IMR-90 (cell line): ENCODE measurements at regions not wholly inside any gene's neighbourhood (a gene's known extent, or its start where the extent isn't known, plus 50 kb on each side); places are given as distances from the start of the nearest gene placed in this dataset.

ENCODE experiments used
- ATAC-seq: fragments of 200-7000 bp; cut with Tn5 transposase; 2 replicates; pipeline ENCODE4 v1.9.1; 2020; ENCODE audit warnings: low read depth, mild to moderate bottlenecking, moderate library complexity
- BruUV-seq: library from RNA; stranded (reverse); fragments of 400-500 nt; replicated peaks from 2 replicates; lab custom pipeline; 2021; lab: Mats Ljungman, UMichigan
- CTCF ChIA-PET: fragments of 300-600 bp; formaldehyde crosslinking; extraction: SDS; loops from one replicate; lab custom pipeline; 2021; ENCODE audit warnings: antibody characterized with exemption; lab: Yijun Ruan, JAX
- POLR2A ChIA-PET: fragments of 300-600 bp; sonication (Branson Sonifier 250); formaldehyde crosslinking; loops from one replicate; lab custom pipeline; 2022; ENCODE audit warnings: antibody characterized with exemption; ENCODE audit not compliant: unreplicated experiment; lab: Charles Lee
- DNase-seq: peaks from one replicate; pipeline ENCODE4 v3.0.0; 2013
- H2AFZ ChIP-seq: replicated peaks from 2 replicates; pipeline ENCODE3; 2013; ENCODE audit warnings: low read length, mild to moderate bottlenecking; ENCODE audit not compliant: poor library complexity
- H2AK5ac ChIP-seq: 2 replicates; pipeline ENCODE4 v1.6.1; 2013; ENCODE audit warnings: low read depth, low read length, inconsistent platforms
- H2AK9ac ChIP-seq: replicated peaks from 2 replicates; pipeline ENCODE3; 2013; ENCODE audit warnings: mild to moderate bottlenecking, low read depth, low read length, moderate library complexity; ENCODE audit not compliant: poor library complexity
- H2BK120ac ChIP-seq: 2 replicates; pipeline ENCODE4 v1.6.1; 2013; ENCODE audit warnings: low read depth, low read length, inconsistent platforms
- H2BK15ac ChIP-seq: 3 replicates; pipeline ENCODE4 v1.6.1; 2013; ENCODE audit warnings: low read depth, low read length, inconsistent platforms
- H2BK20ac ChIP-seq: 2 replicates; pipeline ENCODE4 v1.6.1; 2013; ENCODE audit warnings: low read depth, mild to moderate bottlenecking, inconsistent platforms, low read length, moderate library complexity
- H2BK5ac ChIP-seq: 2 replicates; pipeline ENCODE4 v1.6.1; 2013; ENCODE audit warnings: mild to moderate bottlenecking, low read depth, low read length, inconsistent platforms; ENCODE audit not compliant: poor library complexity, severe bottlenecking
- H3K14ac ChIP-seq: replicated peaks from 2 replicates; pipeline ENCODE4 v1.6.1; 2013; ENCODE audit warnings: low read depth, low read length, inconsistent platforms
- H3K18ac ChIP-seq: 2 replicates; pipeline ENCODE4 v1.6.1; 2013; ENCODE audit warnings: low read depth, low read length, control low read depth
- H3K23ac ChIP-seq: 2 replicates; pipeline ENCODE4 v1.6.1; 2013; ENCODE audit warnings: low read depth, low read length, inconsistent platforms
- H3K27ac ChIP-seq: 2 replicates; pipeline ENCODE4 v1.5.1; 2013; ENCODE audit warnings: mild to moderate bottlenecking, control low read depth, low read length; ENCODE audit not compliant: insufficient read depth
- H3K27me3 ChIP-seq: 2 replicates; pipeline ENCODE4 v1.6.1; 2013; ENCODE audit warnings: low read length; ENCODE audit not compliant: control insufficient read depth, insufficient read depth
- H3K36me3 ChIP-seq: 2 replicates; pipeline ENCODE4 v1.6.1; 2013; ENCODE audit warnings: low read length, mixed read lengths; ENCODE audit not compliant: control insufficient read depth, insufficient read depth
- H3K4ac ChIP-seq: 2 replicates; pipeline ENCODE4 v1.6.1; 2013; ENCODE audit warnings: low read depth, low read length, inconsistent platforms
- H3K4me1 ChIP-seq: 2 replicates; pipeline ENCODE4 v1.6.1; 2013; ENCODE audit warnings: low read length, mixed read lengths; ENCODE audit not compliant: control insufficient read depth, insufficient read depth
- H3K4me2 ChIP-seq: 2 replicates; pipeline ENCODE4 v1.6.1; 2013; ENCODE audit warnings: low read depth, mild to moderate bottlenecking, control low read depth, low read length, moderate library complexity
- H3K4me3 ChIP-seq: 2 replicates; pipeline ENCODE4 v1.5.1; 2013; ENCODE audit warnings: low read depth, mild to moderate bottlenecking, control low read depth, low read length, moderate library complexity; ENCODE audit not compliant: insufficient read depth
- H3K56ac ChIP-seq: 2 replicates; pipeline ENCODE4 v1.6.1; 2013; ENCODE audit warnings: low read length, inconsistent platforms; ENCODE audit not compliant: insufficient read depth; ENCODE audit errors: extremely low read depth
- H3K79me1 ChIP-seq, 2 experiments: 2 replicates each; pipeline ENCODE4 v1.6.1; 2013; ENCODE audit warnings: low read length in 2 of 2, inconsistent platforms in 1 of 2, low read depth in 1 of 2
- H3K9ac ChIP-seq: 2 replicates; pipeline ENCODE4 v1.6.1; 2013; ENCODE audit warnings: low read depth, low read length, control low read depth
- H3K9me1 ChIP-seq: 2 replicates; pipeline ENCODE4 v1.6.1; 2013; ENCODE audit warnings: low read length, inconsistent platforms; ENCODE audit not compliant: insufficient read depth
- H3K9me3 ChIP-seq: 2 replicates; pipeline ENCODE4 v1.6.1; 2013; ENCODE audit warnings: low read length; ENCODE audit not compliant: control insufficient read depth, insufficient read depth
- H4K20me1 ChIP-seq: 2 replicates; pipeline ENCODE4 v1.6.1; 2013; ENCODE audit warnings: low read length, inconsistent platforms; ENCODE audit not compliant: insufficient read depth
- H4K5ac ChIP-seq: 2 replicates; pipeline ENCODE4 v1.6.1; 2013; ENCODE audit warnings: mild to moderate bottlenecking, low read depth, low read length, control low read depth
- H4K8ac ChIP-seq, 2 experiments: 2 replicates each; pipeline ENCODE4 v1.6.1; 2013; ENCODE audit warnings: low read depth in 2 of 2, low read length in 2 of 2, control low read depth in 1 of 2, inconsistent platforms in 1 of 2
- H4K91ac ChIP-seq: 2 replicates; pipeline ENCODE4 v1.6.1; 2013; ENCODE audit warnings: low read depth, low read length, inconsistent platforms; ENCODE audit not compliant: insufficient read depth
- CEBPB ChIP-seq: IDR thresholded peaks from 2 replicates; pipeline ENCODE4 v1.6.1; 2012; ENCODE audit warnings: low read depth, low read length, improper control_type of control experiment
- CHD1 ChIP-seq: IDR thresholded peaks from 2 replicates; pipeline ENCODE4 v1.6.1; 2012; ENCODE audit warnings: low read depth, low read length, improper control_type of control experiment
- CTCF ChIP-seq: conservative IDR thresholded peaks from 2 replicates; pipeline ENCODE4 v1.5.1; 2012; ENCODE audit warnings: mild to moderate bottlenecking, low read depth, low read length, improper control_type of control experiment
- ELK1 ChIP-seq: fragments of 150-350 bp; IDR thresholded peaks from 2 replicates; pipeline ENCODE4 v1.6.1; 2016; ENCODE audit warnings: low read depth, mild to moderate bottlenecking, low read length, moderate library complexity, borderline replicate concordance
- FOS ChIP-seq: fragments of 150-350 bp; IDR thresholded peaks from 2 replicates; pipeline ENCODE4 v1.6.1; 2016; ENCODE audit warnings: low read depth, low read length
- MAFK ChIP-seq: IDR thresholded peaks from 2 replicates; pipeline ENCODE4 v1.6.1; 2012; ENCODE audit warnings: low read depth, low read length, improper control_type of control experiment
- NFE2L2 ChIP-seq: fragments of 150-350 bp; IDR thresholded peaks from 2 replicates; pipeline ENCODE4 v1.6.1; 2016; ENCODE audit warnings: low read depth, mild to moderate bottlenecking, low read length
- POLR2A ChIP-seq: IDR thresholded peaks from 2 replicates; pipeline ENCODE4 v1.6.1; 2012; ENCODE audit warnings: mild to moderate bottlenecking, low read depth, low read length
- RAD21 ChIP-seq: IDR thresholded peaks from 2 replicates; pipeline ENCODE4 v1.6.1; 2012; ENCODE audit warnings: low read length, improper control_type of control experiment
- RCOR1 ChIP-seq: IDR thresholded peaks from 2 replicates; pipeline ENCODE4 v1.6.1; 2012; ENCODE audit warnings: mild to moderate bottlenecking, low read length, improper control_type of control experiment; ENCODE audit not compliant: insufficient replicate concordance
- SMC3 ChIP-seq: fragments of 150-350 bp; IDR thresholded peaks from 2 replicates; pipeline ENCODE4 v1.6.1; 2016; ENCODE audit warnings: low read depth, mild to moderate bottlenecking, antibody characterized with exemption, low read length, moderate library complexity
- USF2 ChIP-seq: fragments of 150-350 bp; IDR thresholded peaks from 2 replicates; pipeline ENCODE4 v1.6.1; 2017; ENCODE audit warnings: mild to moderate bottlenecking, antibody characterized with exemption, low read length, low read depth
- WGBS, 2 experiments: methylation state at CpG; one replicate each; pipeline versions ENCODE4 v1.1.5 to v1.1.7; 2013; ENCODE audit warnings: missing lambda C conversion rate in 2 of 2; ENCODE audit not compliant: insufficient read length in 1 of 2; ENCODE audit errors: extremely low coverage in 2 of 2; 5-methylcytosine and 5-hydroxymethylcytosine counted together
- dilution Hi-C: fragments of 300-500 bp; cut with HindIII; formaldehyde crosslinking; loops from one replicate; pipeline ENCODE4 v1.14.3; 2018; ENCODE audit warnings: low sequenced_read_pairs; ENCODE audit not compliant: unreplicated experiment
- in situ Hi-C: fragments of 300-500 bp; cut with MboI; formaldehyde crosslinking; loops from 3 replicates; pipeline ENCODE4 v1.14.3; 2019; ENCODE audit warnings: low sequenced_read_pairs, inconsistent platforms, mixed read lengths
- intact Hi-C: fragments of 100-400 bp; cut with micrococcal nuclease; formaldehyde crosslinking; loops from 2 replicates; pipeline ENCODE4 v1.10.0; 2022

- ATAC-seq (no peak), DNase-seq (no peak)
- H3K18ac ChIP-seq: no peak overlapping the region
- intact Hi-C loops (no loop called here), dilution Hi-C loops (no loop called here), in situ Hi-C loops (no loop called here)
- no peak overlapping the region for H3K56ac ChIP-seq
- H2BK20ac ChIP-seq: no peak overlapping the region
- H3K9ac ChIP-seq: no peak overlapping the region
- 27% methylated on average over 7 of the region's 26 CpGs; no CpG with 5 or more reads in 1 of the 2 experiments for WGBS, 2 experiments
- no peak overlapping the region for H3K4me3 ChIP-seq
- no peaks in the 10 kb centered on the region for H3K36me3 ChIP-seq
- H3K14ac ChIP-seq: no peak overlapping the region
- no peak overlapping the region for H3K4ac ChIP-seq
- H2BK5ac ChIP-seq: no peak overlapping the region
- H3K23ac ChIP-seq: no peak overlapping the region
- H2BK15ac ChIP-seq: no peak overlapping the region
- no peaks in the 10 kb centered on the region for H3K79me1 ChIP-seq
- peaks cover 3% of the 10 kb centered on the region; the same call in 1 of the 2 replicates for H4K20me1 ChIP-seq
- POLR2A ChIA-PET: no interaction called here
- TF ChIP-seq CTCF (no peak), POLR2A (no peak), RCOR1 (no peak), NFE2L2 (no peak), ELK1 (no peak), FOS (no peak), SMC3 (no peak), MAFK (no peak), CEBPB (no peak), CHD1 (no peak), RAD21 (no peak), USF2 (no peak)
- no peak overlapping the region for H4K91ac ChIP-seq
- H3K27me3 ChIP-seq: peaks cover 90% of the 10 kb centered on the region
- H3K4me2 ChIP-seq: no peak overlapping the region
- no TSS peak for BruUV-seq
- H3K9me1 ChIP-seq: no peaks in the 10 kb centered on the region
- CTCF ChIA-PET: no interaction called here
- H4K8ac ChIP-seq: no peak overlapping the region
- H2AFZ ChIP-seq: no peak overlapping the region
- H2AK9ac ChIP-seq: no peak overlapping the region
- no peak overlapping the region for H3K27ac ChIP-seq
- H2AK5ac ChIP-seq: no peak overlapping the region
- H2BK120ac ChIP-seq: no peak overlapping the region
- H3K4me1 ChIP-seq: no peaks in the 10 kb centered on the region
- no peak overlapping the region for H4K5ac ChIP-seq
- peaks cover 2% of the 10 kb centered on the region; the same call in 1 of the 2 replicates for H3K9me3 ChIP-seq
These were observed 70.8 kb upstream of the UNC5A start for GRCh38 chr5:176739461-176740051.
